ENCODE measurements at regions not wholly inside any gene's neighbourhood (a gene's known extent, or its start where the extent isn't known, plus 50 kb on each side); places are given as distances from the start of the nearest gene placed in this dataset.
"Not testable (repeated sequence)": the region's sequence is repeated elsewhere in the genome, so short reads cannot be mapped to it uniquely, and the experiment has no call there.

DNA sequence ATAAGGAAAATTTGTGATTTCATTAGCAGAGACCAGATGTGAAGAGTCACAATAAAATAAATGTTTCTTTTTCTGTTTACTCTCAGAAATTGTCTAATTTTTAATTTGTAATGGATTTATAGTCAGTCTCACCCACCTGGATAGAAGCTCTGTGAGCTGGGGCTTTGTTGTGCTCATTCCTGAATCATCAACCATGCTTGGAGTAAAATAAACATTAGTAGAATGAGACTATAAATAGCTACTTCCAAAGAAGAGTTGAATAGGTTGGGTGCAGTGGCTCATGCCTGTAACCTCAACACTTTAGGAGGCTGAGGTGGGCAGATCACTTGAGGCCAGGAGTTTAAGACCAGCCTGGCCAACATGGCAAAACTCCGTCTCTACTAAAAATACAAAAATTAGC, 185.3 kb upstream of the FBXO33 start:
- Histone ChIP-seq H3K27me3 (ENCODE audit: control insufficient read depth, insufficient read depth, low read length) (no peaks in the 10 kb centered on the region), H3K36me3 (ENCODE audit: control insufficient read depth, insufficient read depth, low read length) (no peaks in the 10 kb centered on the region), H3K27ac (ENCODE audit: low read depth, low read length) (no peak overlapping the region), H3K9ac (ENCODE audit: low read depth, low read length) (no peak overlapping the region), H3K4me3 (ENCODE audit: low read depth, low read length) (no peak overlapping the region), H3K9me3 (ENCODE audit: control insufficient read depth, insufficient read depth, low read length) (no peaks in the 10 kb centered on the region), H3K4me1 (ENCODE audit: control insufficient read depth, insufficient read depth, low read length) (peaks cover 4% of the 10 kb centered on the region; the same call in 1 of the 2 replicates)

DNA sequence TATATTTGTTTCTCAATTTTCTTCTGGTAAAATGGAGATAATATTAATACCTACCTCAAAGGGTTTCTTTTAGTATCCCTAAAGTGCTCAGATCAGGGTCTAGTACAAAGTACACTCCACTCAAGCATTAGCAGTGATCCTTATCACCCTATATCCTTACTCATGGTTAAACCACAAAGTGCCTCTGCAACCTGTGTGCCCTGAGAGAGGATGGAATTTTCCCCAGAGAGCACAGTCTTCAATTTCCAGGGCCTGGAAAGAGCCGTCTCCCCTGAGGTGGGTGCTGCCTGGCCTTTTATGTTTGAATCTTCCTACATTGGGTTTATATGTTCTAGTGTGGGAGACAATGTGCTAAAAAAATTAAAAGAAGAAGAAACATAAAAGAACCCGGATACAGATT, 183.1 kb upstream of the FBXO33 start:
- no peaks in the 10 kb centered on the region for H3K36me3 ChIP-seq (ENCODE audit: control insufficient read depth, insufficient read depth, low read length)
- no peaks in the 10 kb centered on the region for H3K27me3 ChIP-seq (ENCODE audit: control insufficient read depth, insufficient read depth, low read length)
- no peak overlapping the region for H3K4me3 ChIP-seq (ENCODE audit: low read depth, low read length)
- H3K9ac ChIP-seq (ENCODE audit: low read depth, low read length), result no peak overlapping the region
- H3K9me3 ChIP-seq (ENCODE audit: control insufficient read depth, insufficient read depth, low read length), result no peaks in the 10 kb centered on the region
- no peak overlapping the region for H3K27ac ChIP-seq (ENCODE audit: low read depth, low read length)
- peaks cover 4% of the 10 kb centered on the region; the same call in 1 of the 2 replicates for H3K4me1 ChIP-seq (ENCODE audit: control insufficient read depth, insufficient read depth, low read length)

DNA sequence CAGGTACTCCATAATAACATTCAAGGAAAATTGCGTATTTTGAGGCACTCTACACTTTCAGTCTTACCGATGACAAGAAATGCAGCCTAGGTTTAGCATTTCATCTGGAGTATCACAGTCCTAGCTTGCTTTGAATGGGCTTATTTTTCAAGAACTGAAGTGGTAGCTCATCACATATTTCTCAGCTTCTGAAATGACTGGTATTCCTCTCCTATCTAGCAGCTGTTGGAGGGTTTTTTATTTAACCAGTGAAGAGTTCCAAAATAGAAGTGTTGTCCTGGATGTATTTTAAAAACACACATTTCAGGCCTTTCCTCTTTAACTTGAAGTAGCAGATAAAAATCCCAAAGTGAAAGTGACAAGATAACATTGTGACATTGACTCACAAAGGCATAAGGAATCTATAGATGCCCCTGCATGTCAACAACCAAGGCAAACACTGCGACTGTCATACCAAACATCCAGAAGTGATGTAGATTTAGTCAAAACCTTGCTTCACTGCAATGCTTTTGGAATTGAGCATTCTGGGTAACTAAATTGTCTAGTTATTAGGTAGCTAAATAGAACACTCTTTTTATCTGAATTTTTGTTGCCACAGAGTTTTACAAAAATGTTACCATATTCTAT, 182.2 kb upstream of the FBXO33 start:
- H3K4me3 ChIP-seq (ENCODE audit: low read depth, low read length), result no peak overlapping the region
- peaks cover 4% of the 10 kb centered on the region; the same call in 1 of the 2 replicates for H3K4me1 ChIP-seq (ENCODE audit: control insufficient read depth, insufficient read depth, low read length)
- H3K27me3 ChIP-seq (ENCODE audit: control insufficient read depth, insufficient read depth, low read length), result no peaks in the 10 kb centered on the region
- no peaks in the 10 kb centered on the region for H3K9me3 ChIP-seq (ENCODE audit: control insufficient read depth, insufficient read depth, low read length)
- no peak overlapping the region for H3K27ac ChIP-seq (ENCODE audit: low read depth, low read length)
- H3K36me3 ChIP-seq (ENCODE audit: control insufficient read depth, insufficient read depth, low read length), result no peaks in the 10 kb centered on the region
- H3K9ac ChIP-seq (ENCODE audit: low read depth, low read length), result no peak overlapping the region

DNA sequence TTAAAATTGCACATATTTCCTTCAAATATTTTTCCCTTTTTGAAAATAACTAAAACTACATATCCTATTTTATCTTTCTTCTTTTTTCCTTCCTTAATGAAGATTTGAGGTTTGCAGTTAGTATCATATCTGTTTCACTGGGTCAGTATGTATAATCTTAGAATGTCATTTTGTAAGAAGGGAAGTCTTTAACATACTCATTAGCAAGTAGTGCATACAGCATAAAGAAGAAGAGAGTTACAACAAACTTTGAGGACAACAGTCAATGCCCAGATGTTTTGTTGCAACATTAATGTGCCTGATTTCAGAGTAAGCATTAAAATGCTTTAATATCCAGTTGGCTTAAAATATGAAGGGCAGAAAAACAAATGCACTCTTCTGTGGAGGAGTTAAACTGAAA, 176.9 kb upstream of the FBXO33 start:
- no peaks in the 10 kb centered on the region for H3K36me3 ChIP-seq (ENCODE audit: control insufficient read depth, insufficient read depth, low read length)
- no peaks in the 10 kb centered on the region for H3K4me1 ChIP-seq (ENCODE audit: control insufficient read depth, insufficient read depth, low read length)
- no peak overlapping the region for H3K9ac ChIP-seq (ENCODE audit: low read depth, low read length)
- no peaks in the 10 kb centered on the region for H3K9me3 ChIP-seq (ENCODE audit: control insufficient read depth, insufficient read depth, low read length)
- no peak overlapping the region for H3K27ac ChIP-seq (ENCODE audit: low read depth, low read length)
- H3K4me3 ChIP-seq (ENCODE audit: low read depth, low read length), result no peak overlapping the region
- H3K27me3 ChIP-seq (ENCODE audit: control insufficient read depth, insufficient read depth, low read length), result no peaks in the 10 kb centered on the region

DNA sequence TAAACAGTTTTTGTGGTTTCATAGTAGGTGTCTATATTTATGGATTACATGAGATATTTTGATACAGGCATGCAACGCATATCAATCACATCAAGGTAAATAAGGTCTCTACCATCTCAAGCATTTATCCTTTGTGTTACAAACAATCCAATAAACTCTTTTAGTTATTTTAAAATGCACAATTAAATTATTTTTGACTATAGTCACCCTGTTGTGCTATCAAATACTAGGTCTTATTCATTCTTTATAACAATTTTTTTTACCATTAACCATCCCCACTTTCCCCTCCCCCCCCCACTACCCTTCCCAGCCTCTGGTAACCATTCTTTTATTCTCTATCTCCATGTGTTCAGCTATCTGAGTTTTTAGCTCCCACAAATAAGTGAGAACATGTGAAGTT, 175.7 kb upstream of the FBXO33 start:
- Histone ChIP-seq H3K27ac (ENCODE audit: low read depth, low read length) (no peak overlapping the region), H3K9me3 (ENCODE audit: control insufficient read depth, insufficient read depth, low read length) (no peaks in the 10 kb centered on the region), H3K27me3 (ENCODE audit: control insufficient read depth, insufficient read depth, low read length) (no peaks in the 10 kb centered on the region), H3K9ac (ENCODE audit: low read depth, low read length) (no peak overlapping the region), H3K4me1 (ENCODE audit: control insufficient read depth, insufficient read depth, low read length) (no peaks in the 10 kb centered on the region), H3K36me3 (ENCODE audit: control insufficient read depth, insufficient read depth, low read length) (no peaks in the 10 kb centered on the region), H3K4me3 (ENCODE audit: low read depth, low read length) (no peak overlapping the region)

DNA sequence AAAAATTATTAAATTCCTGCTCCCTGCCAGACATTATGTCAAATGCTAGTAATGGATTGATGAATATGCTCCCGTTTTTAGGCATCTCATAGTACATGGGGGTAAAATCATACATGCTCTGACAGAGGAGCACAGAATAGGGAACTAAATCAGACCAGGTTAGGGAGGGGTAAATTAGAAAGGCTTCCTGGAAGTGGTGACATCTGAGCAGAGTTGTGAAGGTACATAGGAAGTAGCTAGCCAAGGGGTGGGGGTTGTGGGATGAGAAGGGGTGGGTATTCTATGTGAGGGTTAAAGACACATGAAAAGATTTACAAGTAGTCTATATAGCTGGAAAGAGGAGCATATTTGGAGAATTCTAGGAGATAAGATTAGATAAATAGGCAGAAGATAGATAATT, 171.7 kb upstream of the FBXO33 start:
- H3K9me3 ChIP-seq (ENCODE audit: control insufficient read depth, insufficient read depth, low read length), result no peaks in the 10 kb centered on the region
- H3K36me3 ChIP-seq (ENCODE audit: control insufficient read depth, insufficient read depth, low read length), result no peaks in the 10 kb centered on the region
- H3K27ac ChIP-seq (ENCODE audit: low read depth, low read length), result no peak overlapping the region
- H3K4me1 ChIP-seq (ENCODE audit: control insufficient read depth, insufficient read depth, low read length), result no peaks in the 10 kb centered on the region
- no peak overlapping the region for H3K9ac ChIP-seq (ENCODE audit: low read depth, low read length)
- no peak overlapping the region for H3K4me3 ChIP-seq (ENCODE audit: low read depth, low read length)
- H3K27me3 ChIP-seq (ENCODE audit: control insufficient read depth, insufficient read depth, low read length), result no peaks in the 10 kb centered on the region

DNA sequence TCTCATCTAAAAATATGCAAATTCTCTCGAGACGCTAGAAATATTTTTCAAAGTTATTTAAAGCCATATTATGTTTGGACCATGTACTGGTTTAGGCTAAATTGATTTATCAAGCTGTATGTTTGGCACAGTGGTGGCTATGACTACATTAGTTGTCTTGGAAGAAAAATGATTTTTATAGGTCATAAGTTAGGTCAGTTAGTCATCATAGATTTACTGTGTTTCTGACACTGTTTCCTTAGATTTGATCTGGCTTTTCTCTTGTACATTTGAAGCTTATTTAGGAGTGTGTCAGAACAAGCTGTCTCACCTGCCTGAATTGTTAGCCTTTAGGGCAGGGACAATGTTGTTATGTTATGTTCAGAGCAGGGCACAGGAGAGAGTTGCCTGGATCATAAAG, 161.1 kb upstream of the FBXO33 start:
- Histone ChIP-seq H3K4me1 (ENCODE audit: control insufficient read depth, insufficient read depth, low read length) (no peaks in the 10 kb centered on the region), H3K27ac (ENCODE audit: low read depth, low read length) (no peak overlapping the region), H3K9ac (ENCODE audit: low read depth, low read length) (no peak overlapping the region), H3K4me3 (ENCODE audit: low read depth, low read length) (no peak overlapping the region), H3K9me3 (ENCODE audit: control insufficient read depth, insufficient read depth, low read length) (0 out of 2 replicates have a peak, but pooled peaks cover 3% of the 10 kb centered on the region), H3K36me3 (ENCODE audit: control insufficient read depth, insufficient read depth, low read length) (no peaks in the 10 kb centered on the region), H3K27me3 (ENCODE audit: control insufficient read depth, insufficient read depth, low read length) (no peaks in the 10 kb centered on the region)

DNA sequence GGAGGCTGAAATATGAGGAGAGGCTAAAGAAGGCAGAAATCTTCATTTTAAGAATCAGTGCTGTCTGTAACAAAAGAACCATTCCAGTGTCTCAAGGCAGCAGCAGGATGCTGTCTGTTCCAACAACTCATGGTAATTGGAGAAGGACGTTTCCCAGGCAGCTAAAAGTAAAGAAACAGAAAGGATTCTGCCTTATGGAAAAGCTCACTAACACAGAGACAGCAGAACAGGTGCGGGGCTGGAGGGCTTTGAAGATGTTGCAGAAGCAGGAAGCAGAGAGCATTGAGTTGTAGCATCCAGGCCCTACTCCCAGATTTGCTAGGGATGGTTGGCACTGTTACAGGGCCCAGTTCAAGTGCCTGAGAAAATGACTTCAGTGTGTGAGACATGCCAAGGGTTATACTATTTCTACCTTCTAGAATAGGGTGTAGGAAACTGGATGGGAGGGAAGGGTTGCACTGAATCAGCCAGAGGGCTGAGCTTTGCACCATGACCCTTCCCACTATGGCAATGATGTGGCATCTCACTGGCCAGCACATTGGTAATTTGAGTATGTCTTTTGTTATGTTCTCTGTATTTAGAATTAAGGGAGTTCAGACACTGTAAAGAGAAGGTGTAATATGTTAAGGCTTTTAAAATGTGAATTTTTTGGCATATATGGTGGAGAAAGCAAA, 160.0 kb upstream of the FBXO33 start:
- no peaks in the 10 kb centered on the region for H3K36me3 ChIP-seq (ENCODE audit: control insufficient read depth, insufficient read depth, low read length)
- no peak overlapping the region for H3K9ac ChIP-seq (ENCODE audit: low read depth, low read length)
- H3K4me1 ChIP-seq (ENCODE audit: control insufficient read depth, insufficient read depth, low read length), result no peaks in the 10 kb centered on the region
- no peaks in the 10 kb centered on the region for H3K27me3 ChIP-seq (ENCODE audit: control insufficient read depth, insufficient read depth, low read length)
- no peak overlapping the region for H3K27ac ChIP-seq (ENCODE audit: low read depth, low read length)
- H3K4me3 ChIP-seq (ENCODE audit: low read depth, low read length), result no peak overlapping the region
- 0 out of 2 replicates have a peak, but pooled peaks cover 3% of the 10 kb centered on the region for H3K9me3 ChIP-seq (ENCODE audit: control insufficient read depth, insufficient read depth, low read length)

DNA sequence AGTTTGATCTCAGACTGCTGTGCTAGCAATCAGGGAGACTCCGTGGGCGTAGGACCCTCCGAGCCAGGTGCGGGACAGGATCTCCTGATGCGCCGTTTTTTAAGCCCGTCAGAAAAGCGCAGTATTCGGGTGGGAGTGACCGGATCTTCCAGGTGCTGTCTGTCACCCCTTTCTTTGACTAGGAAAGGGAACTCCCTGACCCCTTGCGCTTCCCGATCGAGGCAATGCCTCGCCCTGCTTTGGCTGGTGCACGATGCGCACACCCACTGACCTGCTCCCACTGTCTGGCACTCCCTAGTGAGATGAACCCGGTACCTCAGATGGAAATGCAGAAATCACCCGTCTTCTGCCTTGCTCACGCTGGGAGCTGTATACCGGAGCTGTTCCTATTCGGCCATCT, 157.6 kb upstream of the FBXO33 start:
- not testable (repeated sequence) for H3K9ac ChIP-seq (ENCODE audit: low read depth, low read length)

DNA sequence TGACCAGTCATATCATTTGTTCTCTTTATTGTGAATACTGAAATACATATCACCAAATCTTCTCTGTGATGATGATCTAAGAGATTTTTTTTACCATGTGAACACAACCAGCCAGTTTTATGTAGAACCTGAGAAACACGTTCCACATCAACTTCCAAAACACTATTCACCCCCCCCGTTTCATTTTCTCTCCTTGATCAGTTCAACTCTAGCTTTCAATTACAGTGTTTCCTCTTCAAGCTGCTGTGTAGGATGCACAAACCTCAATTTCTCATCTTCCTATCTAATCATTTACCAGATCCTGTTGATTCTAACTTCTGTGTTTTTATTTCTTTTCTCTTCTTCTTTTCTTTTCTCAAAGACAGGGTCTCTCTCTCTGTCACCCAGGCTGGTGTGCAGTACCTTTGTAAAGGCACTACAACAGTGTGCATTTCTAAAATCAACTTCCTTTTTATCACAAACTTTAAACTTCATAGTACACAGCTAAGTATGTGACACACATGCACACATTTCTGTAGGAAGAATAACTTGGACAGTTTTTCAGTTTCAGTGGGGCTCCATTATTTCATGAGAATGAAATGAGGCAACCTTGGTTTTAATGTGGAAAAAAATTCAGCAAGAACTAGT, 149.9 kb upstream of the FBXO33 start:
- Histone ChIP-seq H3K9ac (ENCODE audit: low read depth, low read length) (no peak overlapping the region), H3K4me3 (ENCODE audit: low read depth, low read length) (no peak overlapping the region), H3K27me3 (ENCODE audit: control insufficient read depth, insufficient read depth, low read length) (no peaks in the 10 kb centered on the region), H3K27ac (ENCODE audit: low read depth, low read length) (no peak overlapping the region), H3K4me1 (ENCODE audit: control insufficient read depth, insufficient read depth, low read length) (peaks cover 9% of the 10 kb centered on the region; the same call in 1 of the 2 replicates), H3K9me3 (ENCODE audit: control insufficient read depth, insufficient read depth, low read length) (no peaks in the 10 kb centered on the region), H3K36me3 (ENCODE audit: control insufficient read depth, insufficient read depth, low read length) (no peaks in the 10 kb centered on the region)

More for the DNA sequence above, 157.6 kb upstream of the FBXO33 start:
- not testable (repeated sequence) for H3K27me3 ChIP-seq (ENCODE audit: control insufficient read depth, insufficient read depth, low read length); H3K4me3 ChIP-seq (ENCODE audit: low read depth, low read length); H3K4me1 ChIP-seq (ENCODE audit: control insufficient read depth, insufficient read depth, low read length); H3K36me3 ChIP-seq (ENCODE audit: control insufficient read depth, insufficient read depth, low read length); H3K9me3 ChIP-seq (ENCODE audit: control insufficient read depth, insufficient read depth, low read length); H3K27ac ChIP-seq (ENCODE audit: low read depth, low read length)

DNA sequence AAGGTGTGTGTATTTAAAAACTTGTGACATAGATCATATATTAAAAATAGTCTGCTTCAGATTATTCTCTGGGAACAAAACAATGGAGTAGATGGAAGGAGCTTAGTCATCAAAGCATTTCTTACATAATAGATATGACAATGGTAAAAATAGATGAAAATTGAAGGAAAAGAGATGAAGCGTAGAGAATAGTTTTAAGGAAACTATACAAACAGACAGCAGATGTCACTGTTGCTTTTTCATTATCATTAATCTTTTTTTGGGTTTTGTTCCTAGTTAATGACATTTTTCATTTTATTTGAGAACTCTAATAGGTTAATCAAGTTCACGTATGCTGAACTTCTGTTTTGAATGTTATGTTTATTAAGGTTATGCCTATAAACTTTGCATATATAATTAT, 149.2 kb upstream of the FBXO33 start:
- no peaks in the 10 kb centered on the region for H3K36me3 ChIP-seq (ENCODE audit: control insufficient read depth, insufficient read depth, low read length)
- no peak overlapping the region for H3K27ac ChIP-seq (ENCODE audit: low read depth, low read length)
- no peaks in the 10 kb centered on the region for H3K9me3 ChIP-seq (ENCODE audit: control insufficient read depth, insufficient read depth, low read length)
- H3K27me3 ChIP-seq (ENCODE audit: control insufficient read depth, insufficient read depth, low read length), result no peaks in the 10 kb centered on the region
- no peak overlapping the region for H3K9ac ChIP-seq (ENCODE audit: low read depth, low read length)
- peaks cover 9% of the 10 kb centered on the region; the same call in 1 of the 2 replicates for H3K4me1 ChIP-seq (ENCODE audit: control insufficient read depth, insufficient read depth, low read length)
- no peak overlapping the region for H3K4me3 ChIP-seq (ENCODE audit: low read depth, low read length)

Data from HUES48 (cell line).